SKM-1 treated with dmso at 0.1 percent for 144 hours (cell line): ENCODE measurements at regions not wholly inside any gene's neighbourhood (a gene's known extent, or its start where the extent isn't known, plus 50 kb on each side); places are given as distances from the start of the nearest gene placed in this dataset.

Source experiments
- DNase-seq: peaks from one replicate; lab custom pipeline; 2025; ENCODE audit not compliant: unreplicated experiment; lab: John Stamatoyannopoulos, UW

GRCh38 chr20:52785679-52786078, 186.5 kb upstream of the TSHZ2 start:
- DNase-seq, result no peak

- DNase-seq, result no peak
Observed at GRCh38 chr20:52783769-52784168, 188.4 kb upstream of the TSHZ2 start.

- no peak for DNase-seq
Observed at GRCh38 chr20:52780462-52780861, 191.7 kb upstream of the TSHZ2 start.

- no peak for DNase-seq
Observed at GRCh38 chr20:52779125-52779524, 193.0 kb upstream of the TSHZ2 start.

- no peak for DNase-seq
Observed at GRCh38 chr20:52777171-52777570, 195.0 kb upstream of the TSHZ2 start.

GRCh38 chr20:52775786-52776185, 196.4 kb upstream of the TSHZ2 start:
- no peak for DNase-seq

- no peak for DNase-seq
Observed at GRCh38 chr20:52768694-52769093, 203.5 kb upstream of the TSHZ2 start.

GRCh38 chr20:52766645-52767435, 205.3 kb upstream of the TSHZ2 start:
- no peak for DNase-seq

GRCh38 chr20:52763321-52763853, 208.8 kb upstream of the TSHZ2 start:
- DNase-seq, result no peak

GRCh38 chr20:52761867-52762266, 210.3 kb upstream of the TSHZ2 start:
- no peak for DNase-seq

GRCh38 chr20:52760791-52761190, 211.4 kb upstream of the TSHZ2 start:
- DNase-seq, result no peak

- no peak for DNase-seq
Observed at GRCh38 chr20:52757411-52757810, 214.7 kb upstream of the TSHZ2 start.

- DNase-seq, result no peak
Observed at GRCh38 chr20:52755744-52756143, 216.4 kb upstream of the TSHZ2 start.

GRCh38 chr20:52754366-52754765, 217.8 kb upstream of the TSHZ2 start:
- DNase-seq, result no peak

GRCh38 chr20:52752023-52752422, 220.1 kb upstream of the TSHZ2 start:
- no peak for DNase-seq

- no peak for DNase-seq
Observed at GRCh38 chr20:52751571-52751970, 220.6 kb upstream of the TSHZ2 start.

- no peak for DNase-seq
Observed at GRCh38 chr20:52749938-52750337, 222.2 kb upstream of the TSHZ2 start.

GRCh38 chr20:52748990-52749389, 223.2 kb upstream of the TSHZ2 start:
- DNase-seq, result no peak

GRCh38 chr20:52748285-52748932, 223.7 kb upstream of the TSHZ2 start:
- DNase-seq, result no peak

GRCh38 chr20:52747845-52748284, 224.3 kb upstream of the TSHZ2 start:
- DNase-seq, result no peak

GRCh38 chr20:52746770-52747169, 225.4 kb upstream of the TSHZ2 start:
- DNase-seq, result no peak

- no peak for DNase-seq
Observed at GRCh38 chr20:52746190-52746589, 226.0 kb upstream of the TSHZ2 start.
